ES-I3 (cell line): ENCODE measurements at regions not wholly inside any gene's neighbourhood (a gene's known extent, or its start where the extent isn't known, plus 50 kb on each side); places are given as distances from the start of the nearest gene placed in this dataset.

ENCODE experiments used
- H3K36me3 ChIP-seq: 2 replicates; pipeline ENCODE4 v1.6.1; 2013; ENCODE audit warnings: mild to moderate bottlenecking, low read length, control low read depth, moderate library complexity; ENCODE audit not compliant: insufficient read depth
- H3K4me1 ChIP-seq: 2 replicates; pipeline ENCODE4 v1.6.1; 2013; ENCODE audit warnings: mild to moderate bottlenecking, control low read depth, low read length; ENCODE audit not compliant: insufficient read depth
- H3K9ac ChIP-seq: 2 replicates; pipeline ENCODE4 v1.6.1; 2013; ENCODE audit warnings: low read depth, mild to moderate bottlenecking, low read length, moderate library complexity
- H3K9me3 ChIP-seq: 2 replicates; pipeline ENCODE4 v1.6.1; 2013; ENCODE audit warnings: mild to moderate bottlenecking, low read length, moderate library complexity; ENCODE audit not compliant: control insufficient read depth, insufficient read depth

DNA sequence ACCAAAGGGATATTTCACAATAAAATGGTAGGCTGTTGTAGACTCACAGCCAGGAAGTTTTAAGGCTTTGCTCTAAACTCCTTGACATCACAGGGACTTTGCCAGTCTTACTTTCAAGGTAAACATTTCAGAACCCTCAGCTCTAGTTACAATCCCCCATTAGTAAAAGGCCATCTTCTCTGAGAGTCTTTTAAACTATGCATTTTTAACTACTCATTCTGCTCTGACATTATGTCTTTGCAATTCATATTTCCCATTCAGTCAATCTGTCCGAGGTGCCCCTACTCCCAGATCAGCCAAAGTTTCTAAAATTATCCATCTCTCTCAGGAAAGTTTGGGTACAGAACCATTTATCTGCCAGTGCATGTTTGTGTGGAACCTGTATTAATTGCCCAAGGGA lies 1094.1 kb downstream of the TDRD15 start:
- Histone ChIP-seq H3K9me3 (no peaks in the 10 kb centered on the region), H3K36me3 (no peaks in the 10 kb centered on the region), H3K9ac (no peak overlapping the region), H3K4me1 (no peaks in the 10 kb centered on the region)

DNA sequence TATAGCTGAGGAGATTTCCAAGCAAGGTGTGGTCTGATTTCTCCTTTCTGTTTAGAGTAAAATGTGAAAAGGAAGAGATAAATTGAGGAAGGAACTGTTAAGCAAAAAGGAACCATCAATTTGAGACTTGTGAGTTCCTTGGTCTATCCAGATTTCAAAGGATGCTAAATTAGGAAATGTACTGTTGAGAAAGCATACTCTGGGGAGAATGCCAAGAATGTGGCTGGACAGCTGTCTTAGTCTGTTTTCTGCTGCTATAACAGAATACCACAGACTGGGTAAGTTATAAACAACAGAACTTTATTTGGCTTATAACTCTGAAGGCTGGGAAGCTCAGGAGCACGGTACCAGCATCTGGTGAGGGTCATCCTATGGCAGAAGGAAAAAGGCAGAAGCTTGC lies 1097.2 kb downstream of the TDRD15 start:
- Histone ChIP-seq H3K4me1 (no peaks in the 10 kb centered on the region), H3K9me3 (no peaks in the 10 kb centered on the region; the same call in 1 of the 2 replicates), H3K36me3 (no peaks in the 10 kb centered on the region), H3K9ac (no peak overlapping the region)

DNA sequence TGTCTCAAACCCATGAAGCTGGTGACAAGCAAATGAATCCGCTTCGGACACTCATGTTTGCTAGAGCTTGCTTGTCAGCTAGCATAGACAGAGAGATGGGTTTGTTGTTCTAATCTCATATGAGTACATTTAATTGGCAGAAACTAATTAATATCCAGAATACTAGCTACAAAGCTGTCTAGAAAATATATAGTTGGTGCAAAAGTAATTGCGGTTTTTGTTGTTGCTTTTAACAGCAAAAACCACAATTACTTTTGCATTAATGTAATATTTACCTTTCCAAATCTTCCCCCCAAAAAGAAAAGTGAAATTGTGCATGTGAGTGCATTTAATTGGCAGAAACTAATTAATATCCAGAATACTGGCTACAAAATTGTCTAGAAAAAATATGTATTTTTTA lies 1115.2 kb downstream of the TDRD15 start:
- no peaks in the 10 kb centered on the region for H3K4me1 ChIP-seq
- no peaks in the 10 kb centered on the region for H3K9me3 ChIP-seq
- no peak overlapping the region for H3K9ac ChIP-seq
- H3K36me3 ChIP-seq: no peaks in the 10 kb centered on the region

DNA sequence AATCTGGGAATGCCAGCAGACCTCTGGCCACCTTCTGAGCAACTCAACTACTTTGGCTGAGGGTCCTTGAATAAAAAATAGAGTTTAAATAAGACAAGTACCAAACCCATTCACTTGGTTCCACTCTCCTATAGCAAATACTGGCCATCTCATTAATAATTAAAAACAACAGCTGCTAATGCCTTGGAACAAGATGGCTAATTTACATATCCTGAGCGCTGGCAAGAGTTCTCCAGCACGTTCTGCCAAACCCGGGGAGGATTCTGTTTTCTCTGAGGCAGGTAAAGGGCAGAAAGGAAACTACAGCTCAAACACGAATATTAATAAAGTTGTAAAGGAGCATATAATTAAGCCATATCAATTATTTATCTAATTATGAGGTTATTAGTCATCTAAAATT lies 1123.7 kb downstream of the TDRD15 start:
- H3K36me3 ChIP-seq: no peaks in the 10 kb centered on the region
- H3K9ac ChIP-seq: no peak overlapping the region
- H3K4me1 ChIP-seq: peaks cover 3% of the 10 kb centered on the region; the same call in 1 of the 2 replicates
- H3K9me3 ChIP-seq: no peaks in the 10 kb centered on the region

DNA sequence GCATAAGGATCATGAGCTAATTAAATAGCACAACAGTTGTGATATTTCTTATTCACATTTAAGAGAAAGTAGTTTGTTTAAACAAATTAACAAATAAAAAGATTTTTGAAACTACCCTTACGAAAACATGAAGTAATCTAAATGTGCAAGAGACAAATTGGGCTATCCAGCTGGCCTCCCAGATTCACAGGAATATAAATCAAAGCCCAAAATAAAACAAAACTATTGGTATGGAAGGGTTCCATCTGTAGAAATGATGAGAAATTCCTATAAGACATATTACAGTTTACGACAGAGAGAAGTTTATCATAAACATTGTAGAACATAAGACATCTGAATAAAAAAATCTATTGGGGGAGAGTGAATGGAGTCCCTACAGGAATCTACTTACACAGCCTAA lies 1125.1 kb downstream of the TDRD15 start:
- Histone ChIP-seq H3K36me3 (no peaks in the 10 kb centered on the region), H3K9me3 (no peaks in the 10 kb centered on the region), H3K9ac (no peak overlapping the region), H3K4me1 (peaks cover 15% of the 10 kb centered on the region)

DNA sequence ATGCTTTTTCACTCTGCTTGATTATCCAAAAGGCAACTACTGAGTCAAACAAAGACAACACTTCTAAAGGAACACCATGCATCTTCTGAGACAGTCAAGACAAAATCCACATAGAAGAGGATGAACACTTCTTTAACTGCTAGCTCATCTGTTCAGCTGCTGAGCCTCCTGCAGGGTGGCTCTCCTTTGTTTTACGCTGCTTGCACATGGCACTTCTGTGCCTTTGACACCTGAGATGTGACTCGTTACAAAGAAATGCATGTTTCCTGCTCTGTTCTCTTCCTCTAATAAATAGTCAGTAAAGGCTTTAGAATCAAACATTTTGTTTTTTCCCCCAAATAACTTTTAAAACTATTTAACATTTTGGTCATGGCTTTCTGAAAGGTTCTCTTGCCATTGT lies 1129.4 kb downstream of the TDRD15 start:
- Histone ChIP-seq H3K4me1 (peaks cover 12% of the 10 kb centered on the region), H3K36me3 (no peaks in the 10 kb centered on the region), H3K9me3 (no peaks in the 10 kb centered on the region), H3K9ac (no peak overlapping the region)

DNA sequence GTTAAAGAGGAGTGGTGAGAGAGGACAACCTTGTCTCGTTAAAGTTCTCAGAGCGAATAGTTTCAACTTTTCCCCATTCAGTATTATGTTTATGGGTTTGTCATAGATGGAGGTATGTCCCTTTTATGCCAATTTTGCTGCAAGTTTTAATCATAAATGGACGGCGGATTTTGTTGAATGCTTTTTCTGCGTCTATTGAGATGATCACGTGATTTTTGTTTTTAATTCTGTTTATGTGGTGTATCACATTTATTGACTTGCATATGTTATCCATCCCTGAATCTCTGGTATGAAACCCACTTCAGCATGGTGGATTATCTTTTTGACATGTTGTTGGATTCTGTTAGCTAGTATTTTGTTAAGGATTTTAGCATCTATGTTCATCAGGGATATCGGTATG lies 1123.8 kb upstream of the KLHL29 start:
- no peak overlapping the region for H3K9ac ChIP-seq
- no peaks in the 10 kb centered on the region for H3K9me3 ChIP-seq
- H3K4me1 ChIP-seq: no peaks in the 10 kb centered on the region
- no peaks in the 10 kb centered on the region for H3K36me3 ChIP-seq

DNA sequence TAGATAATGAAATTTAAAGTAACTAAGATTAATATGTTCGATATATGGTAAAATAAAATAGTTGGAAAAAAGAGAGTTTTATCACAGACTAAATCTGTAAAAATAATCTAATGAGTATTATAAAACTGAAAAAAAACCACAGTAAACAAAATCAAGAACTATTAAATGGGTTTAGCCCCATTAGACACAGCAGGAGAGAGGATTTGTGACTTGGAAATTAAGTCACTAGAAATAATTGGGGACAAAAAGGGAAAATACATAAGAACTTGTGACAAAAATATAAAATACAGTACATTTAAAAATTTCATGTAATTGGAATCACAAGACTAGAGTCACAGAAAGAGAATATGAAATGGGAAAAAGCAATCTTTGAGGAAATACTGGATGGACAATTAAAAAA lies 1114.6 kb upstream of the KLHL29 start:
- Histone ChIP-seq H3K36me3 (no peaks in the 10 kb centered on the region), H3K9ac (no peak overlapping the region)

DNA sequence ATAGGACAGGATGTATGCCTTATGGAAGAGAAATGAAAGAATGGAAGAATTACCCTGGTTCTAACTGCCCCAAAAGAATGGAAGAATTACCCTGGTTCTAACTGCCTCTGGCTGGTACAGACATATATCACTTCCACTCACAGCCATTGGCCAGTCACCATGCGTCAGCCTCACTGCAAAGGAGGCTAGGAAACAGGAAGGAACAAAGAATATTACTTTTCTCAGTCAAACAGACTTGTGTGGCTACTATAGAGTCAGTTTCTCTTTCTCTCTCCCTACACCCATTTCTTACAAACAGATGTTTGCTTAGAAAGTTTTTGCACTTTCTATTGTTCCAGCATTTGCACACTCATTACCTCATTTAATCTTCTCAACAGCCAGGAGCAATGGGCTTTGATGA lies 1111.1 kb upstream of the KLHL29 start:
- no peaks in the 10 kb centered on the region for H3K36me3 ChIP-seq
- H3K9me3 ChIP-seq: no peaks in the 10 kb centered on the region
- no peaks in the 10 kb centered on the region for H3K4me1 ChIP-seq
- H3K9ac ChIP-seq: no peak overlapping the region

More for the DNA sequence above, 1114.6 kb upstream of the KLHL29 start:
- no peaks in the 10 kb centered on the region for H3K4me1 ChIP-seq
- H3K9me3 ChIP-seq: no peaks in the 10 kb centered on the region

DNA sequence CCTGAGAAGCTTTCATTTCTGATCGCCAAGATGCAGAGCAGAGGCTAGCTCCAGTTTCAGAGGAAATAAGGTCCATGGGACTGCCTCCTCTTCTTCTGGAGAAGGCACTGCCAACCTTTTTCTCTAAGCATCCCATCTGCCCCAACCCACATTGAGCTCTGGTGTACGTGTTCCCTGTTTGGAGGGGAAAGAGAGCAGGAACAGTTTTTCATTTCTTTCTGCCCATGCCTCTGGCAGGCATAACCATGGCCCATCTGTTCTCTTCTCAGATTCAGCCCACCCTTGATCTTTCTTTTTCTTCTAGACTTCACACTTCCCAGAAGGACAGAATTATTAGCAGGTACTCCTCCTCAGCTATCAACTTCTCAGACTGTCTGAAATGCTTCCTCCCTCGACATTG lies 1110.3 kb upstream of the KLHL29 start:
- Histone ChIP-seq H3K36me3 (no peaks in the 10 kb centered on the region), H3K4me1 (no peaks in the 10 kb centered on the region), H3K9me3 (no peaks in the 10 kb centered on the region), H3K9ac (no peak overlapping the region)

DNA sequence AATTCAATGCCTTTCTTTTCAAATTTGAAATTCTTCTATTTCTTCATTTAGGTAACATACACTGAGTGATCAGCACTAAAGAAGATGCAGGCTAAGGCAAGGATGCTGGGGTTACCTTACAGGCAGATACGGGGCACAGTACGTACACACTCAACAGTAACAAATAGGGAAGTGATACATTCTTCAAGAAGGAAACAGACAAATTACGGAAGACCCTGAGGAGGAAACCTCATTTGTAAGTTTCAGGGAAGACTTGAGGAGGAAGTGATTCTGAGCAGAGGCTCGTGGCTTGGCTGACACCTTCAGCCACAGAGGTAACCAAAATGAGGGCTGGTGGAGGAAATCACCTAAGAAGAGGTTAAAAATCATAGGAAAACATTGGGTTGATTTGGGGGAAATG lies 1108.3 kb upstream of the KLHL29 start:
- Histone ChIP-seq H3K9me3 (no peaks in the 10 kb centered on the region), H3K36me3 (no peaks in the 10 kb centered on the region)

DNA sequence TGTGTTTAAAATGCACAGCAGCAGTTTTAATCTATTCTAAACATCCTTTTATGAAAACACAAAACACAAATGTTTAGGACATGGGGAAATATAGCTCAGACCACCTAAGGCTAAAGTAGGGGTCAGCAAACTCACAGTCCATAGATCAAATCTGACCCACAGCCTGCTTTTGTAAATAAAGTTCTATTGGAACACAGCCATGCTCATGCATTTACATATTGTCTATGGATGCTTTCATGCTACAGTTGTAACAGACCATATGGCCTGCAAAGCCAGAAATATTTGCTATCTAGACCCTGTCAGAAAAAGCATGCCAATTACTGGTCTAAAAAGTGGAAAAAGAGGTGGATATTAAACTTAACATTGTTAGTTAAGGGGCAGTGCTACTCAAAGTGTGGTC lies 1105.4 kb upstream of the KLHL29 start:
- H3K36me3 ChIP-seq: no peaks in the 10 kb centered on the region
- H3K4me1 ChIP-seq: no peaks in the 10 kb centered on the region
- H3K9me3 ChIP-seq: no peaks in the 10 kb centered on the region
- H3K9ac ChIP-seq: no peak overlapping the region

More for the DNA sequence above, 1108.3 kb upstream of the KLHL29 start:
- Histone ChIP-seq H3K9ac (no peak overlapping the region), H3K4me1 (no peaks in the 10 kb centered on the region)

DNA sequence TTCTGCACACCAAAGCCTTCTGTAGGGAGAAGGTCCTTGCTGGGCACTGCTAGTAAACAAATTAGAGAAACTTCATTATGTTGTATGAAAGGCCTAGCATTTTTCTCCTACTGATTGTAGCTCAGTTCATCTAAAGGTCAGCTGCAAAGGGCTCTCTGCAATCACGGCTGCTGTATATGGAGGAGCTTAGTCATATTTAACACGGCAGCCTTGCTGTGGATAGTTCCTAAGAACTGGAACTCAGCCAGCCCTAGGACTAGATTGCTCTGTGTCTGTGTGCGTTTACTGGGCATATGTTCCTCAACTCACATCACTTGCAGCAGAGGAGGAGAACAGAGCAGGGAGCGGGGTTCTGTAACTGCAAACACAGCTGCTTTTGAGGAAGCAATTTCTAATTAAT lies 1103.9 kb upstream of the KLHL29 start:
- Histone ChIP-seq H3K9ac (no peak overlapping the region), H3K9me3 (no peaks in the 10 kb centered on the region), H3K4me1 (no peaks in the 10 kb centered on the region), H3K36me3 (no peaks in the 10 kb centered on the region)

DNA sequence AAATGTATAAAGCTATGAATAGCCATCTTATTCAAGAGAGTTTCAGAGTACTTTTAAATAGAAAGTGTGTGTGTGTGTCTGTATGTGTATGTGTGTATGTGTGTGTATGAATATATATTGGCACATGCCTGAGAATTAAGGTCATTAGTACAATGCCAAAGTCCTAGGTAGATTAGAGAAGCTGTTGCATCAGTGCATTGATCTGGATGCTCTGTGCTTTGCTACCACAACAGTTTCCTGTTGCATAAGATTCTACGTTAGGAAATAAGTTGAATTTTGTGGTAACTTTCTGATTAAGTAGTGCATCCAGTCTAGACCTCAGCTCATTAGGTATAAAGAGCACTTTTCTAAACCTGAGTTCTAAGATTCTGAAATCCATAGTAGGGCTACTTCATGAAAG lies 1102.8 kb upstream of the KLHL29 start:
- Histone ChIP-seq H3K4me1 (no peaks in the 10 kb centered on the region), H3K36me3 (no peaks in the 10 kb centered on the region), H3K9ac (no peak overlapping the region), H3K9me3 (no peaks in the 10 kb centered on the region)

DNA sequence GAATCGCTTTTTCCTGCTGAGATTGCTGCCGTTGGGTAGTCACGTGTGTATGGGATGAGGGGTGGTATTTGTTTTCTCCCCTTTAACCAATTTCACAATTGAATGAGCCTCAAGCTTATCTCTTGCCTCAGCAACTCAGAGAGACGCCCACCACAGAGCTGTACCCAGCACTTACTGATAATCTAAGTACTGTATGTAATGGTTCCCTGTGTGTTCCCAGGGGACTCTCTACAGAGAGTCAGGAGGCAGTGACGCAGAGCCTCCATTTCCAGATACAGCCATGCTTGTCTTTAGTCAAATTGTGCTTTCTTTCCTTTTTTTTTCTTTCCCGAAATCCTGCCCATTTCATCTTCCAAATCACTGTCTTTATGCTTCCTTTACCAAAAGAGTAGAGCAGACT lies 1102.1 kb upstream of the KLHL29 start:
- Histone ChIP-seq H3K9ac (no peak overlapping the region), H3K9me3 (no peaks in the 10 kb centered on the region), H3K36me3 (no peaks in the 10 kb centered on the region), H3K4me1 (no peaks in the 10 kb centered on the region)

DNA sequence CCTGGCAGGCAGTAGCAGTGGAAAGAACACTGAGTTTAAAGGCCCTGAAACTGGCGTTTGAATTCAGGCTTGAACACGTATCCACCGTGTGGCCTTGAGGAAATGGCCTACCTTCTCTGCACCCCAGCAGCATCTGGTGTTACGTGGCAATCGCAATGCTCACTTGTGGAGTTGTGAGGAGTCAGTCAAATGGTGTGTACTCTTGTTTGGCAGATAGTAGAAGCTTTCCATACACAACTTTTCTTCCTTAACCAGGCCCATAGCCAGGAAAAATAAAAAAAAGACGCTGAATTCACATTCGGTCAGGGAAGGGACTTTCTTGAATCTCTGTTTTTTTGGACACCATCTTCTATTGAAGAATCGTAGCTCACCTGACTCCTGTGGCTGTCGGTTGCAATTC lies 1101.5 kb upstream of the KLHL29 start:
- H3K9me3 ChIP-seq: no peaks in the 10 kb centered on the region
- no peaks in the 10 kb centered on the region for H3K4me1 ChIP-seq
- no peak overlapping the region for H3K9ac ChIP-seq
- H3K36me3 ChIP-seq: no peaks in the 10 kb centered on the region
